PC-9 (cell line): ENCODE measurements at regions not wholly inside any gene's neighbourhood (a gene's known extent, or its start where the extent isn't known, plus 50 kb on each side); places are given as distances from the start of the nearest gene placed in this dataset.

Source experiments
- BruUV-seq: library from RNA; stranded (reverse); fragments of 400-500 nt; replicated peaks from 2 replicates; lab custom pipeline; 2021; lab: Mats Ljungman, UMichigan
- CTCF ChIA-PET: fragments of 300-600 bp; sonication (Branson Sonifier 250); formaldehyde crosslinking; loops from one replicate; lab custom pipeline; 2022; ENCODE audit warnings: antibody characterized with exemption; lab: Charles Lee
- POLR2A ChIA-PET: fragments of 300-600 bp; sonication (Branson Sonifier 250); formaldehyde crosslinking; loops from one replicate; lab custom pipeline; 2022; ENCODE audit warnings: antibody characterized with exemption; ENCODE audit not compliant: unreplicated experiment; lab: Charles Lee
- DNase-seq, 2 experiments: peaks; one replicate each; pipeline versions ENCODE4 v3.0.0 to v3.0.0-alpha.2; 2015 to 2022; ENCODE audit warnings: mixed read lengths in 1 of 2
- H2AFZ ChIP-seq: fragments of 200-600 bp; sonication (generic); 2 replicates; pipeline ENCODE4 v1.8.1; 2017; ENCODE audit warnings: antibody characterized with exemption
- H3F3A ChIP-seq: fragments of 200-600 bp; sonication (generic); 2 replicates; pipeline ENCODE4 v1.8.1; 2017; ENCODE audit warnings: antibody characterized with exemption, mild to moderate bottlenecking, low read depth; ENCODE audit not compliant: insufficient read depth
- H3K27ac ChIP-seq: fragments of 200-600 bp; sonication (generic); 2 replicates; pipeline ENCODE4 v1.6.1; 2016; ENCODE audit warnings: mixed run types
- H3K27me3 ChIP-seq: fragments of 200-600 bp; sonication (generic); 2 replicates; pipeline ENCODE4 v1.6.1; 2016; ENCODE audit warnings: low read depth, mixed run types; ENCODE audit not compliant: insufficient read depth
- H3K36me3 ChIP-seq: fragments of 200-600 bp; sonication (generic); 2 replicates; pipeline ENCODE4 v1.6.1; 2016; ENCODE audit warnings: low read depth, mixed run types
- H3K4me1 ChIP-seq: fragments of 200-600 bp; sonication (generic); replicated peaks from 2 replicates; pipeline ENCODE4 v1.6.1; 2016; ENCODE audit warnings: mixed run types; ENCODE audit not compliant: insufficient read depth
- H3K4me2 ChIP-seq: fragments of 200-600 bp; sonication (generic); 2 replicates; pipeline ENCODE4 v1.6.1; 2017; ENCODE audit warnings: mixed run types
- H3K4me3 ChIP-seq: fragments of 200-600 bp; sonication (generic); 2 replicates; pipeline ENCODE4 v1.6.1; 2016; ENCODE audit warnings: mixed run types
- H3K79me2 ChIP-seq: fragments of 200-600 bp; sonication (generic); 2 replicates; pipeline ENCODE4 v1.6.1; 2017; ENCODE audit warnings: low read depth, mixed run types
- H3K9me2 ChIP-seq: fragments of 200-600 bp; sonication (generic); 2 replicates; pipeline ENCODE4 v1.8.1; 2017; ENCODE audit warnings: mild to moderate bottlenecking; ENCODE audit not compliant: insufficient read depth
- H3K9me3 ChIP-seq: fragments of 200-600 bp; sonication (generic); 2 replicates; pipeline ENCODE4 v1.8.1; 2016; ENCODE audit warnings: low read depth; ENCODE audit not compliant: insufficient read depth
- H4K20me1 ChIP-seq: fragments of 200-600 bp; sonication (generic); 2 replicates; pipeline ENCODE4 v1.8.1; 2017; ENCODE audit not compliant: insufficient read depth
- CTCF ChIP-seq: fragments of 200-600 bp; sonication (generic); conservative IDR thresholded peaks from 2 replicates; pipeline ENCODE4 v1.6.1; 2017; ENCODE audit warnings: mixed run types, antibody characterized with exemption, mild to moderate bottlenecking, moderate library complexity
- EZH2 ChIP-seq: fragments of 200-600 bp; sonication (generic); IDR thresholded peaks from 2 replicates; pipeline ENCODE4 v1.8.0; 2017; ENCODE audit warnings: antibody characterized with exemption, low read depth
- intact Hi-C: fragments of 100-400 bp; cut with micrococcal nuclease; formaldehyde crosslinking; loops from one replicate; pipeline ENCODE4 v1.10.0; 2022; ENCODE audit not compliant: unreplicated experiment

DNA sequence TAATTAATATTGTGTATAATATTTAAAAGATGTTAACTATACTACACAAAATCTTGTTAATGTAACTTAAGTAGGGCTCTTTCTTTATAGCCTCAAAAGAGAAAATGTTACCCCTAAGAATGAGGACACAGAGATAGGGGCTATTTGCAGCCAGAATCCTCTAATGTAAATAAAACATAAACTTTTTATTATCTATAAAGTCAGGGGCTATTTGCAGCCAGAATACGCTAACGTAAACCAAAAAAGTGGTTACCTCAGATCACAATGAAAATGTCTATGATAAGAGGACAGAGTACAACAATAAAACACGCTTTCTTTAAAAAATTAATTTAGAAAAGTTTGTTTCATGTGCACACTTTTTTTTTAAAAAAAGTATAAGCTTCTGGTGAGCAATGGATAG is 229.9 kb upstream of the PITX2 start:
- no TSS peak for BruUV-seq
- no peak overlapping the region for H3K4me3 ChIP-seq
- H4K20me1 ChIP-seq = no peaks in the 10 kb centered on the region
- ChIA-PET POLR2A (no interaction called here), CTCF (no interaction called here)
- no peak for TF ChIP-seq EZH2
- no peak for TF ChIP-seq CTCF
- H3K9me3 ChIP-seq = no peaks in the 10 kb centered on the region
- intact Hi-C loops = no loop called here
- H3K4me2 ChIP-seq = no peak overlapping the region
- no peaks in the 10 kb centered on the region for H3K9me2 ChIP-seq
- H3K27ac ChIP-seq = no peak overlapping the region
- no peaks in the 10 kb centered on the region for H3K4me1 ChIP-seq
- no peaks in the 10 kb centered on the region for H3F3A ChIP-seq
- H3K36me3 ChIP-seq = no peaks in the 10 kb centered on the region
- H2AFZ ChIP-seq = no peak overlapping the region
- DNase-seq = no peak
- no peaks in the 10 kb centered on the region for H3K27me3 ChIP-seq
- no peaks in the 10 kb centered on the region for H3K79me2 ChIP-seq

DNA sequence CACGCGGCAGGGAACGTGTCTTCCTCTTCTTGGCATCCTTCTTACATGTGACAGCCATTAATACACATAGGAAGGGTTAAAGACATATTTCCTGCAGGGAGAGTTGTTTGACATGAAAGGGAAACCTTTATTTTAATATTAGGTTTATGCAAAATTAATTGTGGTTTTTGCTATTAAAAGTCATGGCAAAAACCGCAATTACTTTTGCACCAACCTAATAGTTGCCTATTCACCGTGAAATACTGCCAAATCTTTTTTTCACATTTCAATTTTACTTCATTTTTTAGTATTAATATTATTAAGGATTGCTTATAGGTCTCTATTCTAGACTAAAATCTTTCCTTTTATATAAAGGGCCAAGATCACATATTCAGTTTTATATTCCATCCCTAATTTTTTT is 230.4 kb upstream of the PITX2 start:
- Histone ChIP-seq H2AFZ (no peak overlapping the region), H3K4me1 (no peaks in the 10 kb centered on the region), H3K79me2 (no peaks in the 10 kb centered on the region), H3F3A (no peaks in the 10 kb centered on the region), H3K9me3 (no peaks in the 10 kb centered on the region), H3K27me3 (no peaks in the 10 kb centered on the region), H3K9me2 (no peaks in the 10 kb centered on the region), H3K27ac (no peak overlapping the region), H4K20me1 (no peaks in the 10 kb centered on the region), H3K4me3 (no peak overlapping the region), H3K36me3 (no peaks in the 10 kb centered on the region), H3K4me2 (no peak overlapping the region)
- ChIA-PET POLR2A (no interaction called here), CTCF (no interaction called here)
- no peak for DNase-seq
- no TSS peak for BruUV-seq
- TF ChIP-seq CTCF (no peak), EZH2 (no peak)
- intact Hi-C loops = no loop called here

- no peaks in the 10 kb centered on the region for H3K9me3 ChIP-seq
- POLR2A ChIA-PET = no interaction called here
- CTCF ChIA-PET = no interaction called here
- H3K9me2 ChIP-seq = no peaks in the 10 kb centered on the region
- DNase-seq = peak; percentile 15 to 48
- H4K20me1 ChIP-seq = no peaks in the 10 kb centered on the region
- H2AFZ ChIP-seq = no peak overlapping the region
- no peaks in the 10 kb centered on the region for H3K27me3 ChIP-seq
- H3K27ac ChIP-seq = no peak overlapping the region
- no peak overlapping the region for H3K4me3 ChIP-seq
- TF ChIP-seq EZH2 = no peak
- no peak for TF ChIP-seq CTCF
- no peaks in the 10 kb centered on the region for H3K36me3 ChIP-seq
- H3K79me2 ChIP-seq = no peaks in the 10 kb centered on the region
- intact Hi-C loops = no loop called here
- BruUV-seq = no TSS peak
- H3K4me1 ChIP-seq = no peaks in the 10 kb centered on the region
- H3K4me2 ChIP-seq = no peak overlapping the region; the same call in 1 of the 2 replicates
- H3F3A ChIP-seq = no peaks in the 10 kb centered on the region
Measured at GRCh38 chr4:110854021-110854678, 231.3 kb upstream of the PITX2 start.
